Right lobe of liver (tissue), 4 donors: ENCODE measurements at regions not wholly inside any gene's neighbourhood (a gene's known extent, or its start where the extent isn't known, plus 50 kb on each side); places are given as distances from the start of the nearest gene placed in this dataset.

Source experiments
- POLR2A ChIP-seq: fragments of 450-650 bp; IDR thresholded peaks from one replicate; pipeline ENCODE4 v1.6.1; 2017; ENCODE audit warnings: antibody characterized with exemption, mild to moderate bottlenecking
- TF ChIP-seq, protein P1 (sequence below), 4 donors: fragments of 200-600 bp in 3 of 4; fragments of 450-650 bp in 1 of 4; IDR thresholded peaks; one replicate each; pipeline versions ENCODE4 v1.5.1 to v1.8.0; 2016 to 2022; ENCODE audit warnings: antibody characterized with exemption in 4 of 4, mild to moderate bottlenecking in 2 of 4
- donor health status: DM: no; HTN: no; CAD: no.
- donor health status: DM: no; HTN: no; CAD: no.
- donor health status: DM: no; HTN: yes; CAD: no.

DNA sequence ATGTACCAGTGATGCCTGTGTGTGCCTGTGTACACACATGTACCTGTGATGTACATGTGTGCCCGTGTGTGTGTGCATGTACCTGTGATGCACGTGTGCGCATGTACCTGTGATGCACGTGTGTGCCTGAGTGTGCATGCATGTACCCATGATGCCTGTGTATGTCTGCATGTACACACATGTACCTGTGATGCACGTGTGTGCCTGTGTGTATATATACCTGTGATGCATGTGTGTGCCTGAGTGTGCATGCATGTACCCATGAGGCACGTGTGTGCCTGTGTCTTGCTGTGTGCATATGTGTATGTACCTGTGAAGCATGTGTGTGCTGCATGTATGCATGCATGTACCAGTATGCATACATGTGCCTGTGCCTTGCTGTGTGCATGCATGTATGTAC lies 419.0 kb downstream of the IRX2 start:
- TF ChIP-seq, protein P1, sequence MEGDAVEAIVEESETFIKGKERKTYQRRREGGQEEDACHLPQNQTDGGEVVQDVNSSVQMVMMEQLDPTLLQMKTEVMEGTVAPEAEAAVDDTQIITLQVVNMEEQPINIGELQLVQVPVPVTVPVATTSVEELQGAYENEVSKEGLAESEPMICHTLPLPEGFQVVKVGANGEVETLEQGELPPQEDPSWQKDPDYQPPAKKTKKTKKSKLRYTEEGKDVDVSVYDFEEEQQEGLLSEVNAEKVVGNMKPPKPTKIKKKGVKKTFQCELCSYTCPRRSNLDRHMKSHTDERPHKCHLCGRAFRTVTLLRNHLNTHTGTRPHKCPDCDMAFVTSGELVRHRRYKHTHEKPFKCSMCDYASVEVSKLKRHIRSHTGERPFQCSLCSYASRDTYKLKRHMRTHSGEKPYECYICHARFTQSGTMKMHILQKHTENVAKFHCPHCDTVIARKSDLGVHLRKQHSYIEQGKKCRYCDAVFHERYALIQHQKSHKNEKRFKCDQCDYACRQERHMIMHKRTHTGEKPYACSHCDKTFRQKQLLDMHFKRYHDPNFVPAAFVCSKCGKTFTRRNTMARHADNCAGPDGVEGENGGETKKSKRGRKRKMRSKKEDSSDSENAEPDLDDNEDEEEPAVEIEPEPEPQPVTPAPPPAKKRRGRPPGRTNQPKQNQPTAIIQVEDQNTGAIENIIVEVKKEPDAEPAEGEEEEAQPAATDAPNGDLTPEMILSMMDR (IDR thresholded peaks at IDR 0.05), result no peak
- TF ChIP-seq POLR2A, result no peak
